Loucy (cell line): ENCODE measurements at regions not wholly inside any gene's neighbourhood (a gene's known extent, or its start where the extent isn't known, plus 50 kb on each side); places are given as distances from the start of the nearest gene placed in this dataset.
"Not testable (repeated sequence)": the region's sequence is repeated elsewhere in the genome, so short reads cannot be mapped to it uniquely, and the experiment has no call there.

ENCODE experiments used
- H2AFZ ChIP-seq: fragments of 200-600 bp; sonication (generic); 2 replicates; pipeline ENCODE4 v1.6.0; 2016; ENCODE audit warnings: antibody characterized with exemption, mild to moderate bottlenecking, low read length, moderate library complexity
- H3F3A ChIP-seq: fragments of 200-600 bp; 2 replicates; pipeline ENCODE4 v1.6.0; 2016; ENCODE audit warnings: antibody characterized with exemption, low read depth, mild to moderate bottlenecking
- H3K27me3 ChIP-seq: fragments of 200-600 bp; sonication (generic); 2 replicates; pipeline ENCODE4 v1.6.1; 2014; ENCODE audit warnings: low read length, mild to moderate bottlenecking; ENCODE audit not compliant: insufficient read depth, poor library complexity, severe bottlenecking
- H3K36me3 ChIP-seq: fragments of 200-600 bp; sonication (generic); 2 replicates; pipeline ENCODE4 v1.6.1; 2016; ENCODE audit warnings: low read length; ENCODE audit not compliant: insufficient read depth
- H3K4me1 ChIP-seq: fragments of 200-600 bp; sonication (generic); 2 replicates; pipeline ENCODE4 v1.5.1; 2014; ENCODE audit warnings: low read length, mild to moderate bottlenecking; ENCODE audit not compliant: insufficient read depth, poor library complexity, severe bottlenecking
- H3K4me2 ChIP-seq: fragments of 200-600 bp; sonication (generic); 2 replicates; pipeline ENCODE4 v1.6.0; 2014; ENCODE audit warnings: antibody characterized with exemption, low read length, low read depth, mild to moderate bottlenecking; ENCODE audit not compliant: poor library complexity, severe bottlenecking
- H3K4me3 ChIP-seq: fragments of 200-600 bp; sonication (generic); 2 replicates; pipeline ENCODE4 v1.5.1; 2014; ENCODE audit warnings: low read length, mild to moderate bottlenecking, mixed read lengths; ENCODE audit not compliant: poor library complexity, severe bottlenecking
- H3K79me2 ChIP-seq: fragments of 200-600 bp; sonication (generic); 2 replicates; pipeline ENCODE4 v1.6.1; 2014; ENCODE audit warnings: low read length; ENCODE audit not compliant: insufficient read depth
- H3K9ac ChIP-seq: fragments of 200-600 bp; sonication (generic); 2 replicates; pipeline ENCODE4 v1.6.0; 2014; ENCODE audit warnings: mild to moderate bottlenecking, low read depth, low read length, moderate library complexity; ENCODE audit not compliant: poor library complexity, severe bottlenecking
- H3K9me2 ChIP-seq: fragments of 200-600 bp; sonication (generic); replicated peaks from 2 replicates; pipeline ENCODE4 v1.6.1; 2016; ENCODE audit warnings: low read depth, low read length, mixed read lengths
- H3K9me3 ChIP-seq: fragments of 200-600 bp; sonication (generic); 2 replicates; pipeline ENCODE4 v1.6.1; 2014; ENCODE audit warnings: mild to moderate bottlenecking, antibody characterized with exemption, low read length, low read depth; ENCODE audit not compliant: insufficient read depth
- H4K20me1 ChIP-seq: fragments of 200-600 bp; sonication (generic); 2 replicates; pipeline ENCODE4 v1.6.0; 2014; ENCODE audit warnings: antibody characterized with exemption, low read length, mild to moderate bottlenecking; ENCODE audit not compliant: insufficient read depth, poor library complexity, severe bottlenecking
- EZH2phosphoT487 ChIP-seq: fragments of 200-600 bp; IDR thresholded peaks from 2 replicates; pipeline ENCODE4 v1.6.1; 2018; ENCODE audit warnings: antibody characterized with exemption, mild to moderate bottlenecking, moderate library complexity, borderline replicate concordance
- TF ChIP-seq, protein P1 (sequence below): fragments of 200-600 bp; sonication (generic); conservative IDR thresholded peaks from 2 replicates; pipeline ENCODE4 v1.5.1; 2014; ENCODE audit warnings: mild to moderate bottlenecking, antibody characterized with exemption, low read length

DNA sequence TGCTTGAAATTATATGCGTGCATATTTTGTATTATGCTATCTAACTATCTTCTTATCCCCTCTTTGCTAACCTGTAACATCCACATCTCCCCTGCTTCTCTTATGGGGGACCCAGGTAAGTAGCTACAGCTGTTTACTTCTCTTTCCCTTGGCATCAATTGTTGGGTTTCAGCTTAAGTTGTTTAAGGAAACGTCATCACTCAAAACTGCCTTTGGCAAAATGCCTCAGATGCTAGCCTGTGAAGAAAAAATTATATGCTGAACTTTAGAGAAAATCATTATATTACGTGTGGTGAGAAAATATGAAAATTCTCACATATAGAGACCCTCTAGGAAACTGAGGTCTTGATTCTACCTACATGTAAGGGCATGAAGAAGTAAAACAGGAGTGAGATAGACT, 447.0 kb upstream of the NECTIN3 start:
- Histone ChIP-seq H4K20me1 (no peaks in the 10 kb centered on the region), H2AFZ (no peak overlapping the region), H3K79me2 (no peaks in the 10 kb centered on the region), H3F3A (no peaks in the 10 kb centered on the region), H3K9me2 (no peaks in the 10 kb centered on the region), H3K4me3 (no peak overlapping the region), H3K36me3 (no peaks in the 10 kb centered on the region), H3K4me2 (no peak overlapping the region), H3K9me3 (no peaks in the 10 kb centered on the region), H3K9ac (no peak overlapping the region), H3K4me1 (peaks cover 16% of the 10 kb centered on the region), H3K27me3 (no peaks in the 10 kb centered on the region)
- TF ChIP-seq EZH2phosphoT487 = no peak
- TF ChIP-seq, protein P1, sequence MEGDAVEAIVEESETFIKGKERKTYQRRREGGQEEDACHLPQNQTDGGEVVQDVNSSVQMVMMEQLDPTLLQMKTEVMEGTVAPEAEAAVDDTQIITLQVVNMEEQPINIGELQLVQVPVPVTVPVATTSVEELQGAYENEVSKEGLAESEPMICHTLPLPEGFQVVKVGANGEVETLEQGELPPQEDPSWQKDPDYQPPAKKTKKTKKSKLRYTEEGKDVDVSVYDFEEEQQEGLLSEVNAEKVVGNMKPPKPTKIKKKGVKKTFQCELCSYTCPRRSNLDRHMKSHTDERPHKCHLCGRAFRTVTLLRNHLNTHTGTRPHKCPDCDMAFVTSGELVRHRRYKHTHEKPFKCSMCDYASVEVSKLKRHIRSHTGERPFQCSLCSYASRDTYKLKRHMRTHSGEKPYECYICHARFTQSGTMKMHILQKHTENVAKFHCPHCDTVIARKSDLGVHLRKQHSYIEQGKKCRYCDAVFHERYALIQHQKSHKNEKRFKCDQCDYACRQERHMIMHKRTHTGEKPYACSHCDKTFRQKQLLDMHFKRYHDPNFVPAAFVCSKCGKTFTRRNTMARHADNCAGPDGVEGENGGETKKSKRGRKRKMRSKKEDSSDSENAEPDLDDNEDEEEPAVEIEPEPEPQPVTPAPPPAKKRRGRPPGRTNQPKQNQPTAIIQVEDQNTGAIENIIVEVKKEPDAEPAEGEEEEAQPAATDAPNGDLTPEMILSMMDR = no peak

DNA sequence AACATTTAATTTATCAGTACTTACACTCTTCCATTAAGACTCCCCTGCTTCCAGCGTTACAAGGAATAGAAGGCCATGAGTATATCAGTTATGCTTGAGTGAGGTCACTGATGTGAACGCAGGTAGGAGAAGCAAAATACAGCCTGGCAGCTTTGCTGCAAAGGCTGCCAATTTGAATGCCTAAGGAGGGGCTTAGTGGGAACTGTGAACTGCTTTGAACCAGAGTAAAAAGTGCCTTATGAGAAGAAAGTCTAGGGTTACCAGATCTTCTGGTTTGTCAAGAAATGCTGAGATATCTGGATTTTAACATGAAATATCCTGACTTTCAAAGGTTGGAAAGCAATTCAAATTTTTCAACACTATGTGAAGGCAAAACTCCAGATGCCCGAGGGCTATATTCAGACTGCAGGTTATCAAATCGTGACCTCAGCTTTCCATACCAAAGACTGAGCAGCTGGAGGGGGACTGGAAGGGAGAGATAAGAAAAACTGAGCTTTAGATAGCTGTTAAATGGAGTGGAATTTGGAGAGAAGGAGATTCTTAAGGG, 446.3 kb upstream of the NECTIN3 start:
- TF ChIP-seq EZH2phosphoT487 = no peak
- TF ChIP-seq, protein P1 = no peak
- H3K9me3 ChIP-seq = no peaks in the 10 kb centered on the region
- peaks cover 16% of the 10 kb centered on the region for H3K4me1 ChIP-seq
- H3K4me3 ChIP-seq = no peak overlapping the region
- H3K4me2 ChIP-seq = no peak overlapping the region
- no peak overlapping the region for H3K9ac ChIP-seq
- peak overlapping the region; percentile 81; the same call in 1 of the 2 replicates for H2AFZ ChIP-seq
- H3K36me3 ChIP-seq = no peaks in the 10 kb centered on the region
- H4K20me1 ChIP-seq = no peaks in the 10 kb centered on the region
- H3F3A ChIP-seq = no peaks in the 10 kb centered on the region
- no peaks in the 10 kb centered on the region for H3K9me2 ChIP-seq
- no peaks in the 10 kb centered on the region for H3K79me2 ChIP-seq
- no peaks in the 10 kb centered on the region for H3K27me3 ChIP-seq

- not testable (repeated sequence) for H3K27me3 ChIP-seq, H3K9me3 ChIP-seq, H3K9ac ChIP-seq, H3K9me2 ChIP-seq, H3K36me3 ChIP-seq, H3K79me2 ChIP-seq, H4K20me1 ChIP-seq, H3F3A ChIP-seq
- H3K4me1 ChIP-seq = peaks cover 16% of the 10 kb centered on the region
- H2AFZ ChIP-seq = peak overlapping the region; percentile 81
- H3K4me2 ChIP-seq = peak overlapping the region; percentile 72
- peak overlapping the region; percentile 44 for H3K4me3 ChIP-seq
These were observed 444.9 kb upstream of the NECTIN3 start for GRCh38 chr3:110626652-110627111.

- Histone ChIP-seq H3K4me1 (peaks cover 16% of the 10 kb centered on the region), H4K20me1 (no peaks in the 10 kb centered on the region), H3F3A (no peaks in the 10 kb centered on the region), H3K9me2 (no peaks in the 10 kb centered on the region), H3K27me3 (no peaks in the 10 kb centered on the region), H3K9me3 (no peaks in the 10 kb centered on the region), H3K79me2 (no peaks in the 10 kb centered on the region), H3K4me3 (no peak overlapping the region), H3K36me3 (no peaks in the 10 kb centered on the region), H2AFZ (peak overlapping the region; percentile 88), H3K9ac (no peak overlapping the region), H3K4me2 (peak overlapping the region; percentile 50)
- TF ChIP-seq EZH2phosphoT487 = no peak
- TF ChIP-seq, protein P1 = no peak
These were observed 442.8 kb upstream of the NECTIN3 start for GRCh38 chr3:110628650-110629301.
